IPS-15b (cell line): ENCODE measurements at regions not wholly inside any gene's neighbourhood (a gene's known extent, or its start where the extent isn't known, plus 50 kb on each side); places are given as distances from the start of the nearest gene placed in this dataset.

Source experiments
- H3K27me3 ChIP-seq: one replicate; pipeline ENCODE4 v1.6.1; 2013; ENCODE audit warnings: low read length; ENCODE audit not compliant: control insufficient read depth, insufficient read depth
- H3K36me3 ChIP-seq: one replicate; pipeline ENCODE4 v1.6.1; 2013; ENCODE audit warnings: low read length; ENCODE audit not compliant: control insufficient read depth, insufficient read depth
- H3K4me1 ChIP-seq: one replicate; pipeline ENCODE4 v1.6.1; 2013; ENCODE audit warnings: mild to moderate bottlenecking, low read length; ENCODE audit not compliant: control insufficient read depth, insufficient read depth
- H3K4me3 ChIP-seq: one replicate; pipeline ENCODE4 v1.5.1; 2013; ENCODE audit warnings: low read depth, low read length
- H3K9ac ChIP-seq: one replicate; pipeline ENCODE4 v1.6.1; 2013; ENCODE audit warnings: low read depth, mild to moderate bottlenecking, low read length
- H3K9me3 ChIP-seq: one replicate; pipeline ENCODE4 v1.6.1; 2013; ENCODE audit warnings: mild to moderate bottlenecking, low read length; ENCODE audit not compliant: control insufficient read depth, insufficient read depth

- no peak overlapping the region for H3K9ac ChIP-seq
- H3K4me3 ChIP-seq, result no peak overlapping the region
- H3K36me3 ChIP-seq, result no peaks in the 10 kb centered on the region
- H3K27me3 ChIP-seq, result no peaks in the 10 kb centered on the region
- H3K4me1 ChIP-seq, result no peaks in the 10 kb centered on the region
- no peaks in the 10 kb centered on the region for H3K9me3 ChIP-seq
These were observed 232.6 kb downstream of the MED10 start for GRCh38 chr5:6145616-6146237.

- no peak overlapping the region for H3K4me3 ChIP-seq
- H3K9me3 ChIP-seq, result no peaks in the 10 kb centered on the region
- no peaks in the 10 kb centered on the region for H3K4me1 ChIP-seq
- no peaks in the 10 kb centered on the region for H3K27me3 ChIP-seq
- no peak overlapping the region for H3K9ac ChIP-seq
- H3K36me3 ChIP-seq, result no peaks in the 10 kb centered on the region
These were observed 234.8 kb downstream of the MED10 start for GRCh38 chr5:6143523-6143922.

GRCh38 chr5:6142353-6142752 is 236.0 kb downstream of the MED10 start:
- Histone ChIP-seq H3K9ac (no peak overlapping the region), H3K4me1 (no peaks in the 10 kb centered on the region), H3K27me3 (no peaks in the 10 kb centered on the region), H3K4me3 (no peak overlapping the region), H3K9me3 (no peaks in the 10 kb centered on the region), H3K36me3 (no peaks in the 10 kb centered on the region)

GRCh38 chr5:6140219-6140618 is 238.1 kb downstream of the MED10 start:
- H3K4me1 ChIP-seq, result no peaks in the 10 kb centered on the region
- H3K36me3 ChIP-seq, result no peaks in the 10 kb centered on the region
- H3K9ac ChIP-seq, result no peak overlapping the region
- no peaks in the 10 kb centered on the region for H3K27me3 ChIP-seq
- no peak overlapping the region for H3K4me3 ChIP-seq
- no peaks in the 10 kb centered on the region for H3K9me3 ChIP-seq

GRCh38 chr5:6135977-6136376 is 242.4 kb downstream of the MED10 start:
- peaks cover 5% of the 10 kb centered on the region for H3K4me1 ChIP-seq
- H3K27me3 ChIP-seq, result no peaks in the 10 kb centered on the region
- no peaks in the 10 kb centered on the region for H3K36me3 ChIP-seq
- no peak overlapping the region for H3K9ac ChIP-seq
- H3K4me3 ChIP-seq, result no peak overlapping the region
- no peaks in the 10 kb centered on the region for H3K9me3 ChIP-seq

- Histone ChIP-seq H3K9me3 (no peaks in the 10 kb centered on the region), H3K4me3 (no peak overlapping the region), H3K27me3 (no peaks in the 10 kb centered on the region), H3K9ac (no peak overlapping the region), H3K4me1 (peaks cover 5% of the 10 kb centered on the region), H3K36me3 (no peaks in the 10 kb centered on the region)
These were observed 244.1 kb downstream of the MED10 start for GRCh38 chr5:6134281-6134680.

GRCh38 chr5:6125781-6126180 is 252.6 kb downstream of the MED10 start:
- Histone ChIP-seq H3K27me3 (no peaks in the 10 kb centered on the region), H3K9ac (no peak overlapping the region), H3K36me3 (no peaks in the 10 kb centered on the region), H3K4me3 (no peak overlapping the region), H3K4me1 (no peaks in the 10 kb centered on the region), H3K9me3 (peaks cover 5% of the 10 kb centered on the region)

GRCh38 chr5:6118691-6119090 is 259.7 kb downstream of the MED10 start:
- no peaks in the 10 kb centered on the region for H3K27me3 ChIP-seq
- H3K9me3 ChIP-seq, result peaks cover 4% of the 10 kb centered on the region
- H3K4me1 ChIP-seq, result no peaks in the 10 kb centered on the region
- no peaks in the 10 kb centered on the region for H3K36me3 ChIP-seq
- H3K4me3 ChIP-seq, result no peak overlapping the region
- no peak overlapping the region for H3K9ac ChIP-seq

GRCh38 chr5:6117212-6117611 is 261.1 kb downstream of the MED10 start:
- Histone ChIP-seq H3K9me3 (no peaks in the 10 kb centered on the region), H3K9ac (no peak overlapping the region), H3K27me3 (no peaks in the 10 kb centered on the region), H3K4me1 (no peaks in the 10 kb centered on the region), H3K36me3 (no peaks in the 10 kb centered on the region), H3K4me3 (no peak overlapping the region)

- Histone ChIP-seq H3K9me3 (no peaks in the 10 kb centered on the region), H3K4me1 (no peaks in the 10 kb centered on the region), H3K9ac (no peak overlapping the region), H3K27me3 (no peaks in the 10 kb centered on the region), H3K36me3 (no peaks in the 10 kb centered on the region), H3K4me3 (no peak overlapping the region)
These were observed 262.5 kb downstream of the MED10 start for GRCh38 chr5:6115852-6116251.

GRCh38 chr5:6112538-6112937 is 265.8 kb downstream of the MED10 start:
- Histone ChIP-seq H3K4me1 (no peaks in the 10 kb centered on the region), H3K9me3 (no peaks in the 10 kb centered on the region), H3K9ac (no peak overlapping the region), H3K4me3 (no peak overlapping the region), H3K27me3 (no peaks in the 10 kb centered on the region), H3K36me3 (no peaks in the 10 kb centered on the region)

- Histone ChIP-seq H3K9me3 (no peaks in the 10 kb centered on the region), H3K4me3 (no peak overlapping the region), H3K9ac (no peak overlapping the region), H3K27me3 (no peaks in the 10 kb centered on the region), H3K4me1 (no peaks in the 10 kb centered on the region), H3K36me3 (no peaks in the 10 kb centered on the region)
These were observed 266.2 kb downstream of the MED10 start for GRCh38 chr5:6112125-6112524.
